H1 (cell line): ENCODE measurements at regions not wholly inside any gene's neighbourhood (a gene's known extent, or its start where the extent isn't known, plus 50 kb on each side); places are given as distances from the start of the nearest gene placed in this dataset.

Experiments used
- SP2 ChIP-seq: IDR thresholded peaks from 2 replicates; pipeline ENCODE4 v1.6.1; 2012; ENCODE audit warnings: mild to moderate bottlenecking, low read length, inconsistent platforms
- TAF1 ChIP-seq: IDR thresholded peaks from 2 replicates; pipeline ENCODE4 v1.6.1; 2011; ENCODE audit warnings: mild to moderate bottlenecking, low read depth, low read length
- TEAD4 ChIP-seq: IDR thresholded peaks from 2 replicates; pipeline ENCODE4 v1.6.1; 2012; ENCODE audit warnings: low read depth, low read length, inconsistent platforms, mixed read lengths
- TF ChIP-seq, protein P1 (sequence below): IDR thresholded peaks from 2 replicates; pipeline ENCODE4 v1.6.1; 2011; ENCODE audit warnings: low read length, improper control_type of control experiment

GRCh38 chr1:186616511-186616910 lies 63.7 kb downstream of the PTGS2 start (continued):
- TF ChIP-seq, protein P1, sequence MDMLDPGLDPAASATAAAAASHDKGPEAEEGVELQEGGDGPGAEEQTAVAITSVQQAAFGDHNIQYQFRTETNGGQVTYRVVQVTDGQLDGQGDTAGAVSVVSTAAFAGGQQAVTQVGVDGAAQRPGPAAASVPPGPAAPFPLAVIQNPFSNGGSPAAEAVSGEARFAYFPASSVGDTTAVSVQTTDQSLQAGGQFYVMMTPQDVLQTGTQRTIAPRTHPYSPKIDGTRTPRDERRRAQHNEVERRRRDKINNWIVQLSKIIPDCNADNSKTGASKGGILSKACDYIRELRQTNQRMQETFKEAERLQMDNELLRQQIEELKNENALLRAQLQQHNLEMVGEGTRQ = no peak
- TF ChIP-seq TEAD4 = no peak
- no peak for TF ChIP-seq TAF1
- TF ChIP-seq SP2 = no peak
